Mammary epithelial cell (primary cell): ENCODE measurements at regions not wholly inside any gene's neighbourhood (a gene's known extent, or its start where the extent isn't known, plus 50 kb on each side); places are given as distances from the start of the nearest gene placed in this dataset.

Experiments used
- EZH2 ChIP-seq: IDR thresholded peaks from 2 replicates; pipeline ENCODE4 v1.6.1; 2012; ENCODE audit warnings: low read length, inconsistent platforms, borderline replicate concordance
- TF ChIP-seq, protein P1 (sequence below), 2 donors: IDR thresholded peaks in 1 of 2; conservative IDR thresholded peaks in 1 of 2; 2 replicates each; pipeline ENCODE4 v1.5.1; 2011 to 2012; ENCODE audit warnings: inconsistent platforms in 2 of 2, low read length in 2 of 2, mild to moderate bottlenecking in 2 of 2, control low read depth in 1 of 2, low read depth in 1 of 2; ENCODE audit not compliant: insufficient read depth in 1 of 2; ENCODE audit errors: extremely low read depth in 1 of 2

DNA sequence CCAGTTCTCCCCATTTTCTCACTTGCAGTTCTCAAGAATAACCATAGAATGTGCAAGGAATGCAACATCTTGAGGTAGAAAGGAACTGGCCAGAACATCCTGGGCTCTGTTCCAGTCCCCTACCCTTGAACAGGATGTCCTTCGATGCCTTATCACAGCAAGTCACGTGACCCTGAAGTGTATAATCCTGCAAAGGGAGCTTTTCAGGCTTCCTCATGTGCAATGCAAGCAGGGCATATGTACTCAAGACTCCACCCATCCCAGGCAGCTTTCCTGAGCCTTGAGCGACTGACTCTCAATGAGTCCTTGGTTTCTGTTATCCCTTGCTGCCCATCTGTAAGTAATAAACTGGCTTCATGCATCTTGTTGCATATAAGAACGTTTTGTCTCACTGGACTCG lies 311.0 kb downstream of the MRPL39 start:
- TF ChIP-seq, protein P1, sequence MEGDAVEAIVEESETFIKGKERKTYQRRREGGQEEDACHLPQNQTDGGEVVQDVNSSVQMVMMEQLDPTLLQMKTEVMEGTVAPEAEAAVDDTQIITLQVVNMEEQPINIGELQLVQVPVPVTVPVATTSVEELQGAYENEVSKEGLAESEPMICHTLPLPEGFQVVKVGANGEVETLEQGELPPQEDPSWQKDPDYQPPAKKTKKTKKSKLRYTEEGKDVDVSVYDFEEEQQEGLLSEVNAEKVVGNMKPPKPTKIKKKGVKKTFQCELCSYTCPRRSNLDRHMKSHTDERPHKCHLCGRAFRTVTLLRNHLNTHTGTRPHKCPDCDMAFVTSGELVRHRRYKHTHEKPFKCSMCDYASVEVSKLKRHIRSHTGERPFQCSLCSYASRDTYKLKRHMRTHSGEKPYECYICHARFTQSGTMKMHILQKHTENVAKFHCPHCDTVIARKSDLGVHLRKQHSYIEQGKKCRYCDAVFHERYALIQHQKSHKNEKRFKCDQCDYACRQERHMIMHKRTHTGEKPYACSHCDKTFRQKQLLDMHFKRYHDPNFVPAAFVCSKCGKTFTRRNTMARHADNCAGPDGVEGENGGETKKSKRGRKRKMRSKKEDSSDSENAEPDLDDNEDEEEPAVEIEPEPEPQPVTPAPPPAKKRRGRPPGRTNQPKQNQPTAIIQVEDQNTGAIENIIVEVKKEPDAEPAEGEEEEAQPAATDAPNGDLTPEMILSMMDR (conservative IDR thresholded peaks at IDR 0.05 in 1 of 2, IDR thresholded peaks at IDR 0.05 in 1 of 2; ENCODE audit: extremely low read depth in 1 of 2, insufficient read depth in 1 of 2, low read depth in 1 of 2, low read length in 2 of 2), result no peak
- TF ChIP-seq EZH2, result no peak
